ENCODE measurements at regions not wholly inside any gene's neighbourhood (a gene's known extent, or its start where the extent isn't known, plus 50 kb on each side); places are given as distances from the start of the nearest gene placed in this dataset.
A peak's percentile ranks its signal among the peaks of the same experiment; 100 is the strongest.
"Not testable (repeated sequence)": the region's sequence is repeated elsewhere in the genome, so short reads cannot be mapped to it uniquely, and the experiment has no call there.

- no peak for DNase-seq
Measured at GRCh38 chr21:14058566-14058965, 152.2 kb downstream of the LIPI start.

- not testable (repeated sequence) for DNase-seq
Measured at GRCh38 chr21:14057841-14058481, 152.8 kb downstream of the LIPI start.

- no peak for DNase-seq
Measured at GRCh38 chr21:14057313-14057712, 153.4 kb downstream of the LIPI start.

- no peak for DNase-seq
Measured at GRCh38 chr21:14056771-14057191, 154.0 kb downstream of the LIPI start.

GRCh38 chr21:14055746-14056515 lies 154.8 kb downstream of the LIPI start:
- not testable (repeated sequence) for DNase-seq

- DNase-seq, result no peak
Measured at GRCh38 chr21:14054682-14055081, 156.1 kb downstream of the LIPI start.

- DNase-seq, result no peak
Measured at GRCh38 chr21:14050121-14050520, 160.6 kb downstream of the LIPI start.

GRCh38 chr21:14046401-14046800 lies 164.4 kb downstream of the LIPI start:
- DNase-seq, result no peak

GRCh38 chr21:14040386-14040785 lies 170.4 kb downstream of the LIPI start:
- no peak for DNase-seq

- not testable (repeated sequence) for DNase-seq
Measured at GRCh38 chr21:14028619-14029018, 182.1 kb downstream of the LIPI start.

GRCh38 chr21:14027235-14027869 lies 183.4 kb downstream of the LIPI start:
- DNase-seq, result peak; percentile 18 to 95 (median 81)

- DNase-seq, result not testable (repeated sequence)
Measured at GRCh38 chr21:14020108-14020507, 190.6 kb downstream of the LIPI start.

- DNase-seq, result not testable (repeated sequence)
Measured at GRCh38 chr21:14015841-14016240, 194.9 kb downstream of the LIPI start.

- DNase-seq, result not testable (repeated sequence)
Measured at GRCh38 chr21:14013623-14014498, 196.9 kb downstream of the LIPI start.

- no peak for DNase-seq
Measured at GRCh38 chr21:14013056-14013603, 197.6 kb downstream of the LIPI start.

- DNase-seq, result no peak
Measured at GRCh38 chr21:14012409-14012808, 198.3 kb downstream of the LIPI start.

- not testable (repeated sequence) for DNase-seq
Measured at GRCh38 chr21:14011751-14012150, 199.0 kb downstream of the LIPI start.

- DNase-seq, result not testable (repeated sequence)
Measured at GRCh38 chr21:14011149-14011548, 199.6 kb downstream of the LIPI start.

GRCh38 chr21:14010729-14011128 lies 200.0 kb downstream of the LIPI start:
- no peak for DNase-seq

- not testable (repeated sequence) for DNase-seq
Measured at GRCh38 chr21:14009990-14010389, 200.8 kb downstream of the LIPI start.

All from nucleus accumbens (tissue), 56 donors.